ENCODE measurements at regions not wholly inside any gene's neighbourhood (a gene's known extent, or its start where the extent isn't known, plus 50 kb on each side); places are given as distances from the start of the nearest gene placed in this dataset.

- TF ChIP-seq, protein P1, sequence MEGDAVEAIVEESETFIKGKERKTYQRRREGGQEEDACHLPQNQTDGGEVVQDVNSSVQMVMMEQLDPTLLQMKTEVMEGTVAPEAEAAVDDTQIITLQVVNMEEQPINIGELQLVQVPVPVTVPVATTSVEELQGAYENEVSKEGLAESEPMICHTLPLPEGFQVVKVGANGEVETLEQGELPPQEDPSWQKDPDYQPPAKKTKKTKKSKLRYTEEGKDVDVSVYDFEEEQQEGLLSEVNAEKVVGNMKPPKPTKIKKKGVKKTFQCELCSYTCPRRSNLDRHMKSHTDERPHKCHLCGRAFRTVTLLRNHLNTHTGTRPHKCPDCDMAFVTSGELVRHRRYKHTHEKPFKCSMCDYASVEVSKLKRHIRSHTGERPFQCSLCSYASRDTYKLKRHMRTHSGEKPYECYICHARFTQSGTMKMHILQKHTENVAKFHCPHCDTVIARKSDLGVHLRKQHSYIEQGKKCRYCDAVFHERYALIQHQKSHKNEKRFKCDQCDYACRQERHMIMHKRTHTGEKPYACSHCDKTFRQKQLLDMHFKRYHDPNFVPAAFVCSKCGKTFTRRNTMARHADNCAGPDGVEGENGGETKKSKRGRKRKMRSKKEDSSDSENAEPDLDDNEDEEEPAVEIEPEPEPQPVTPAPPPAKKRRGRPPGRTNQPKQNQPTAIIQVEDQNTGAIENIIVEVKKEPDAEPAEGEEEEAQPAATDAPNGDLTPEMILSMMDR (IDR thresholded peaks at IDR 0.05) = no peak
- TF ChIP-seq POLR2AphosphoS5 (IDR thresholded peaks at IDR 0.05; ENCODE audit: insufficient read depth in 1 of 2, low read depth in 1 of 2) = no peak
- TF ChIP-seq POLR2A (IDR thresholded peaks at IDR 0.05) = no peak
These were observed 563.9 kb upstream of the PSMD7 start for GRCh38 chr16:73732681-73733080.

All from vagina (tissue), 2 donors.